ENCODE measurements at regions not wholly inside any gene's neighbourhood (a gene's known extent, or its start where the extent isn't known, plus 50 kb on each side); places are given as distances from the start of the nearest gene placed in this dataset.

GRCh38 chr1:232562855-232563510 lies 67.0 kb downstream of the SIPA1L2 start:
- no peaks in the 10 kb centered on the region for H3K36me3 ChIP-seq (replicated peaks in 1 of 2; ENCODE audit: control insufficient read depth in 1 of 2, insufficient read depth in 2 of 2, low read length in 1 of 2)
- H3K4me2 ChIP-seq = no peak overlapping the region
- 64% methylated on average over 3 of the region's 3 CpGs for WGBS (ENCODE audit: low lambda C conversion rate)
- CTCF ChIA-PET = interaction anchor here (1.0 kb wide), 1 partner anchor 16 kb away, joined by 3 read pairs; no protein-coding TSS in a partner anchor
- H3K4me3 ChIP-seq (ENCODE audit: low read depth in 2 of 2, low read length in 1 of 2) = no peak overlapping the region
- no peaks in the 10 kb centered on the region for H3K9me2 ChIP-seq
- H3F3A ChIP-seq (replicated peaks; ENCODE audit: insufficient read depth) = no peaks in the 10 kb centered on the region
- POLR2A ChIA-PET = no interaction called here
- no peaks in the 10 kb centered on the region for H3K27me3 ChIP-seq (ENCODE audit: insufficient read depth)
- TF ChIP-seq CHD2 (IDR thresholded peaks at IDR 0.05; ENCODE audit: low read length, partially characterized antibody) (no peak), MEF2A (IDR thresholded peaks at IDR 0.05; ENCODE audit: borderline replicate concordance, low read depth) (no peak), EP300 (IDR thresholded peaks at IDR 0.05; ENCODE audit: borderline replicate concordance in 1 of 2, low read depth in 1 of 2, low read length in 1 of 2) (no peak), REST (IDR thresholded peaks at IDR 0.05; ENCODE audit: low read depth, low read length) (no peak), YY1 (IDR thresholded peaks at IDR 0.05; ENCODE audit: low read depth) (no peak)
- peaks cover 0 to 20% of the 10 kb centered on the region in 2 experiments; a peak in 3 of 4 replicates for H3K4me1 ChIP-seq (ENCODE audit: control insufficient read depth in 1 of 2, insufficient read depth in 2 of 2, low read depth in 1 of 2, low read length in 1 of 2)
- H4K20me1 ChIP-seq (ENCODE audit: insufficient read depth) = no peaks in the 10 kb centered on the region
- no peak for DNase-seq
- H3K9me3 ChIP-seq = no peaks in the 10 kb centered on the region
- H3K9ac ChIP-seq = no peak overlapping the region
- H3K27ac ChIP-seq (ENCODE audit: low read depth in 2 of 2, low read length in 1 of 2) = no peak overlapping the region
- no peak overlapping the region for H2AFZ ChIP-seq (ENCODE audit: low read depth)
- H3K79me2 ChIP-seq (ENCODE audit: insufficient read depth) = no peaks in the 10 kb centered on the region

GRCh38 chr1:232561381-232561780 lies 68.6 kb downstream of the SIPA1L2 start:
- Histone ChIP-seq H2AFZ (ENCODE audit: low read depth) (no peak overlapping the region), H3K4me3 (ENCODE audit: low read depth in 2 of 2, low read length in 1 of 2) (no peak overlapping the region), H3K27ac (ENCODE audit: low read depth in 2 of 2, low read length in 1 of 2) (no peak overlapping the region), H3K9me3 (no peaks in the 10 kb centered on the region), H3K9me2 (no peaks in the 10 kb centered on the region), H3K9ac (no peak overlapping the region), H3K4me2 (no peak overlapping the region), H3F3A (replicated peaks; ENCODE audit: insufficient read depth) (no peaks in the 10 kb centered on the region), H4K20me1 (ENCODE audit: insufficient read depth) (no peaks in the 10 kb centered on the region), H3K79me2 (ENCODE audit: insufficient read depth) (no peaks in the 10 kb centered on the region), H3K4me1 (ENCODE audit: control insufficient read depth in 1 of 2, insufficient read depth in 2 of 2, low read depth in 1 of 2, low read length in 1 of 2) (peaks cover 0 to 30% of the 10 kb centered on the region in 2 experiments; a peak in 3 of 4 replicates), H3K27me3 (ENCODE audit: insufficient read depth) (no peaks in the 10 kb centered on the region), H3K36me3 (replicated peaks in 1 of 2; ENCODE audit: control insufficient read depth in 1 of 2, insufficient read depth in 2 of 2, low read length in 1 of 2) (no peaks in the 10 kb centered on the region)
- CTCF ChIA-PET = interaction anchor here (1.0 to 1.1 kb wide), 2 partner anchors 24 to 66 kb away, joined by 3 to 4 read pairs; no protein-coding TSS in a partner anchor
- POLR2A ChIA-PET = no interaction called here
- DNase-seq = no peak
- no peak for TF ChIP-seq ZBTB33 (IDR thresholded peaks at IDR 0.05; ENCODE audit: borderline replicate concordance, low read depth)
- TF ChIP-seq PBX3 (IDR thresholded peaks at IDR 0.05) = no peak
- no peak for TF ChIP-seq SMC3 (IDR thresholded peaks at IDR 0.05; ENCODE audit: low read depth, low read length)
- no peak for TF ChIP-seq FOSL2 (IDR thresholded peaks at IDR 0.05; ENCODE audit: borderline replicate concordance, low read depth)
- no peak for TF ChIP-seq TAF1 (IDR thresholded peaks at IDR 0.05; ENCODE audit: borderline replicate concordance, low read depth, low read length)
- TF ChIP-seq FOXJ3 (CRISPR knock-in tag; IDR thresholded peaks at IDR 0.05) = no peak
- 61% methylated on average over 2 of the region's 2 CpGs for WGBS (ENCODE audit: low lambda C conversion rate)

Data from SK-N-SH (cell line).